SK-N-SH treated with all-trans-retinoic acid at 6 μM for 48 hours (cell line): ENCODE measurements at regions not wholly inside any gene's neighbourhood (a gene's known extent, or its start where the extent isn't known, plus 50 kb on each side); places are given as distances from the start of the nearest gene placed in this dataset.

Experiments
- ZC3H10 ChIP-seq: fragments of 250-450 bp; sonication (Bioruptor Pico); IDR thresholded peaks from 2 replicates; pipeline ENCODE4 v1.5.1; 2021; ENCODE audit warnings: mild to moderate bottlenecking, moderate library complexity
- ZFP30 ChIP-seq: fragments of 450-650 bp; formaldehyde crosslinking; IDR thresholded peaks from 2 replicates; pipeline ENCODE4 v1.5.0; 2022; ENCODE audit warnings: mild to moderate bottlenecking, moderate library complexity
- TF ChIP-seq, protein P1 (sequence below): fragments of 250-450 bp; sonication (Bioruptor Pico); IDR thresholded peaks from 2 replicates; pipeline ENCODE4 v1.5.0; 2020; ENCODE audit warnings: mild to moderate bottlenecking, moderate library complexity

DNA sequence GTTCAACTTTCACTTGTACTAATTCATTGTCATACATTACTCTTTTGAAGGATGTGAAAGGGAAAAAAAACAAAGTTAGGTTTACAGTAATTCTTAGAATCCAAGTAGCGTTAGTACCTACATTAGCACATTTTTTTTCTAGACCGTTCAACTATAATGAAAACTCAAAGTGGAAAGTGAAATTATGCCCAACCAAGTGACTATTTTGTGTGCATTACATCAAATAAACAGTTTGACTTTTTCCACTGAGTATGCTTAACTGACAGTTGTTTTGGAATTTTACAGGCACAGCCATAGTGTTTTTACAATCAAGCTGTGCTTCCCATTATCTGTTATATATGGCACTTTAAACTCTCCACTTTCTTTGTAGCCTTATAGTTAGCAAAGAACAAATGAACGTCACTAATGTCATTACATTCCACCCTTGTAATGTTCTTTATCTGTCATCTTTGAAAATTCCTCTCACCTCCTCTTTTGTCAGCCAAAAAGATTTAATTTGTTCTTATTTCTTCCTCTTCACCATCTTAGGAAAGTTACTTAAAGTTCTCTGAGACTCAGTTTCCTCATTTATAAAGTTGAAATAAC lies 142.3 kb upstream of the SOX2 start:
- TF ChIP-seq ZFP30: no peak
- no peak for TF ChIP-seq ZC3H10 (CRISPR knock-in tag)
- TF ChIP-seq, protein P1, sequence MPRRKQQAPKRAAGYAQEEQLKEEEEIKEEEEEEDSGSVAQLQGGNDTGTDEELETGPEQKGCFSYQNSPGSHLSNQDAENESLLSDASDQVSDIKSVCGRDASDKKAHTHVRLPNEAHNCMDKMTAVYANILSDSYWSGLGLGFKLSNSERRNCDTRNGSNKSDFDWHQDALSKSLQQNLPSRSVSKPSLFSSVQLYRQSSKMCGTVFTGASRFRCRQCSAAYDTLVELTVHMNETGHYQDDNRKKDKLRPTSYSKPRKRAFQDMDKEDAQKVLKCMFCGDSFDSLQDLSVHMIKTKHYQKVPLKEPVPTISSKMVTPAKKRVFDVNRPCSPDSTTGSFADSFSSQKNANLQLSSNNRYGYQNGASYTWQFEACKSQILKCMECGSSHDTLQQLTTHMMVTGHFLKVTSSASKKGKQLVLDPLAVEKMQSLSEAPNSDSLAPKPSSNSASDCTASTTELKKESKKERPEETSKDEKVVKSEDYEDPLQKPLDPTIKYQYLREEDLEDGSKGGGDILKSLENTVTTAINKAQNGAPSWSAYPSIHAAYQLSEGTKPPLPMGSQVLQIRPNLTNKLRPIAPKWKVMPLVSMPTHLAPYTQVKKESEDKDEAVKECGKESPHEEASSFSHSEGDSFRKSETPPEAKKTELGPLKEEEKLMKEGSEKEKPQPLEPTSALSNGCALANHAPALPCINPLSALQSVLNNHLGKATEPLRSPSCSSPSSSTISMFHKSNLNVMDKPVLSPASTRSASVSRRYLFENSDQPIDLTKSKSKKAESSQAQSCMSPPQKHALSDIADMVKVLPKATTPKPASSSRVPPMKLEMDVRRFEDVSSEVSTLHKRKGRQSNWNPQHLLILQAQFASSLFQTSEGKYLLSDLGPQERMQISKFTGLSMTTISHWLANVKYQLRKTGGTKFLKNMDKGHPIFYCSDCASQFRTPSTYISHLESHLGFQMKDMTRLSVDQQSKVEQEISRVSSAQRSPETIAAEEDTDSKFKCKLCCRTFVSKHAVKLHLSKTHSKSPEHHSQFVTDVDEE: no peak
